ENCODE measurements at regions not wholly inside any gene's neighbourhood (a gene's known extent, or its start where the extent isn't known, plus 50 kb on each side); places are given as distances from the start of the nearest gene placed in this dataset.

DNA sequence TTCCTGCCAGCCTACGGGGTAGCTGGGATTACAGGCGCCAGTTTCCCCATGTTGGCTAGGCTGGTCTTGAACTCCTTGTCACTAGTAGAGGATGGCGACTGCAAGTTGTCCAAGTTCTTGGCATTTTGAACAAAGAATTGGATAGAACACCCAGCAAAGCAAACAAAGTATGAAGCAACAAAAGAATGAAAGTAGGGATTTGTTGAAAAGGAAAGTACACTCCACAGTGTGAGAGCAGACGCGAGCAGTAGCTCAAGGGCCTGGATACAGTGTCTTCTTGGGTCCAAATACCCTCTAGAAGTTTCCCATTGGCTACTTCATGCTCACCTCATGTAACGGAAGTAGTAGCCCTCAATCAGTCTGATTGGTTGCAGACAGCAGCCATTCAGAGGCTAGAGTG lies 152.2 kb downstream of the CCER1 start:
- no peak for TF ChIP-seq POLR2AphosphoS5 (IDR thresholded peaks at IDR 0.05; ENCODE audit: low read depth, low read length)
- no peak for TF ChIP-seq POLR2A (IDR thresholded peaks at IDR 0.05; ENCODE audit: low read depth, low read length)
- no peak for TF ChIP-seq TAF1 (IDR thresholded peaks at IDR 0.05; ENCODE audit: borderline replicate concordance, low read depth, low read length)
